CD4-positive, alpha-beta T cell (primary cell): ENCODE measurements at regions not wholly inside any gene's neighbourhood (a gene's known extent, or its start where the extent isn't known, plus 50 kb on each side); places are given as distances from the start of the nearest gene placed in this dataset.

Source experiments
- ATAC-seq: fragments of 200-7000 bp; cut with Tn5 transposase; one replicate; pipeline ENCODE4 v1.10.0; 2022; ENCODE audit warnings: mild to moderate bottlenecking; ENCODE audit not compliant: poor library complexity
- CTCF ChIA-PET: fragments of 350-600 bp; sonication (Branson Sonifier 250); formaldehyde crosslinking; loops from one replicate; lab custom pipeline; 2021; ENCODE audit warnings: antibody characterized with exemption, inconsistent platforms; lab: Charles Lee
- POLR2A ChIA-PET: fragments of 350-600 bp; sonication (Branson Sonifier 250); formaldehyde crosslinking; loops from one replicate; lab custom pipeline; 2021; ENCODE audit warnings: antibody characterized with exemption, inconsistent platforms; lab: Charles Lee
- DNase-seq, 14 experiments: peaks; one replicate each; pipeline ENCODE4 v3.0.0-alpha.2; 2013 to 2020; ENCODE audit warnings: mixed read lengths in 2 of 14
- H3K27ac ChIP-seq, 2 donors: one replicate each; pipeline versions ENCODE4 v1.5.1 to v1.7.0; 2013; ENCODE audit warnings: low read length in 2 of 2, low read depth in 1 of 2, mild to moderate bottlenecking in 1 of 2
- H3K27me3 ChIP-seq, 2 experiments: 1 replicate in 1 of 2; 2 replicates in 1 of 2; pipeline versions ENCODE4 v1.6.1 to v1.7.0; 2013; ENCODE audit warnings: low read length in 2 of 2, control low read depth in 1 of 2, mild to moderate bottlenecking in 1 of 2, moderate library complexity in 1 of 2; ENCODE audit not compliant: insufficient read depth in 2 of 2, control insufficient read depth in 1 of 2
- H3K36me3 ChIP-seq: one replicate; pipeline ENCODE4 v1.6.1; 2013; ENCODE audit warnings: low read length, control low read depth; ENCODE audit not compliant: insufficient read depth
- H3K4me1 ChIP-seq: one replicate; pipeline ENCODE4 v1.6.1; 2013; ENCODE audit warnings: low read length, control low read depth; ENCODE audit not compliant: insufficient read depth
- H3K4me3 ChIP-seq: one replicate; pipeline ENCODE4 v1.5.1; 2013; ENCODE audit warnings: mild to moderate bottlenecking, low read length, moderate library complexity
- H3K9me3 ChIP-seq, 2 experiments: 1 replicate in 1 of 2; 2 replicates in 1 of 2; pipeline versions ENCODE4 v1.6.1 to v1.7.0; 2013; ENCODE audit warnings: low read length in 2 of 2, mild to moderate bottlenecking in 2 of 2, control low read depth in 1 of 2, moderate library complexity in 1 of 2; ENCODE audit not compliant: control insufficient read depth in 1 of 2, insufficient read depth in 1 of 2
- H3K27ac Mint-ChIP-seq: one replicate; pipeline ENCODE4 v1.8.0; 2020; ENCODE audit warnings: mixed read lengths
- H3K27me3 Mint-ChIP-seq: one replicate; pipeline ENCODE4 v1.8.0; 2021; ENCODE audit warnings: mixed read lengths
- H3K36me3 Mint-ChIP-seq: one replicate; pipeline ENCODE4 v1.8.0; 2021; ENCODE audit warnings: low read depth, mixed read lengths
- H3K4me1 Mint-ChIP-seq: one replicate; pipeline ENCODE4 v1.8.0; 2021; ENCODE audit warnings: low read depth, mixed read lengths
- H3K4me3 Mint-ChIP-seq: one replicate; pipeline ENCODE4 v1.8.0; 2020; ENCODE audit warnings: mild to moderate bottlenecking, mixed read lengths
- H3K9me3 Mint-ChIP-seq: one replicate; pipeline ENCODE4 v1.8.0; 2020; ENCODE audit warnings: mixed read lengths
- CTCF ChIP-seq: fragments of 200-600 bp; IDR thresholded peaks from one replicate; pipeline ENCODE4 v1.8.0; 2022; ENCODE audit warnings: antibody characterized with exemption, mild to moderate bottlenecking
- intact Hi-C, 2 experiments: fragments of 100-400 bp; cut with DNase I in 1 of 2; cut with micrococcal nuclease in 1 of 2; formaldehyde crosslinking; loops; one replicate each; pipeline versions ENCODE4 v1.15.1 to v1.9.0; 2023 to 2025; cut with DNase I, micrococcal nuclease

GRCh38 chr1:217224201-217224600 is 406.7 kb downstream of the GPATCH2 start:
- POLR2A ChIA-PET, result no interaction called here
- peaks cover 6% of the 10 kb centered on the region for H3K9me3 Mint-ChIP-seq

GRCh38 chr1:217214551-217214950 is 416.3 kb downstream of the GPATCH2 start:
- no peak for DNase-seq
- POLR2A ChIA-PET, result no interaction called here

More at GRCh38 chr1:217224201-217224600, 406.7 kb downstream of the GPATCH2 start:
- Histone ChIP-seq H3K4me1 (no peaks in the 10 kb centered on the region), H3K36me3 (no peaks in the 10 kb centered on the region), H3K4me3 (no peak overlapping the region), H3K27me3 (no peaks in the 10 kb centered on the region), H3K9me3 (no peaks in the 10 kb centered on the region), H3K27ac (no peak overlapping the region)
- CTCF ChIA-PET, result no interaction called here
- no peaks in the 10 kb centered on the region for H3K27me3 Mint-ChIP-seq
- no peak for TF ChIP-seq CTCF
- H3K4me1 Mint-ChIP-seq, result no peaks in the 10 kb centered on the region
- H3K4me3 Mint-ChIP-seq, result no peak overlapping the region
- ATAC-seq (no peak), DNase-seq (no peak)
- no peak overlapping the region for H3K27ac Mint-ChIP-seq
- intact Hi-C loops, result no loop called here
- no peaks in the 10 kb centered on the region for H3K36me3 Mint-ChIP-seq

DNA sequence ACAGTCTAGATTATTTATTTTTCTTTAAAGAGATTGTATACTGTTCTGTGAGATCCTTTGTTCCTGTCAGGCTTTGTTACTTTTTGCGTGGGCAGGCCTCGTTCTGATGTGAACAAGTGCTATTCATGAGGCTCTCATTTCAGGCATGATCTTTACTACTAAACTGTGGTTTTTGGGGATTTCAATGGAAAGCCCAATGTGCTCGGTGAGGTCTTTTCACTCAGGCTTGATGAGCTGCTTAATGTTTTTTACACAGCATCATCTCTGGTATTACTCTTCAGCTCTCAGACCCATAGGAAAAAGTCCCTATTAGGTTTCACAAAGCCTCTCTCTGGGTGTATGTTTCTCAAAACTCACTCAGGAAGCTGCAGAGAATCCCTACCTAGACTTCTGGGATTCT is 419.4 kb downstream of the GPATCH2 start:
- Histone ChIP-seq H3K4me1 (no peaks in the 10 kb centered on the region), H3K27me3 (no peaks in the 10 kb centered on the region), H3K27ac (no peak overlapping the region), H3K36me3 (no peaks in the 10 kb centered on the region), H3K9me3 (peaks cover 0 to 7% of the 10 kb centered on the region in 2 experiments), H3K4me3 (no peak overlapping the region)
- H3K27ac Mint-ChIP-seq, result no peak overlapping the region
- H3K36me3 Mint-ChIP-seq, result no peaks in the 10 kb centered on the region
- no peak for TF ChIP-seq CTCF
- intact Hi-C loops, result no loop called here
- no peaks in the 10 kb centered on the region for H3K27me3 Mint-ChIP-seq
- H3K4me3 Mint-ChIP-seq, result no peak overlapping the region
- no peaks in the 10 kb centered on the region for H3K4me1 Mint-ChIP-seq
- no peak for ATAC-seq
- peaks cover 3% of the 10 kb centered on the region for H3K9me3 Mint-ChIP-seq
- no peak for DNase-seq
- ChIA-PET CTCF (no interaction called here), POLR2A (no interaction called here)

More at GRCh38 chr1:217214551-217214950, 416.3 kb downstream of the GPATCH2 start:
- TF ChIP-seq CTCF, result no peak
- Histone ChIP-seq H3K36me3 (no peaks in the 10 kb centered on the region), H3K27me3 (no peaks in the 10 kb centered on the region), H3K4me3 (no peak overlapping the region), H3K4me1 (no peaks in the 10 kb centered on the region), H3K27ac (no peak overlapping the region), H3K9me3 (no peaks in the 10 kb centered on the region)
- ATAC-seq, result no peak
- intact Hi-C loops, result no loop called here
- H3K36me3 Mint-ChIP-seq, result no peaks in the 10 kb centered on the region
- peaks cover 3% of the 10 kb centered on the region for H3K9me3 Mint-ChIP-seq
- H3K27me3 Mint-ChIP-seq, result no peaks in the 10 kb centered on the region
- CTCF ChIA-PET, result no interaction called here
- no peak overlapping the region for H3K27ac Mint-ChIP-seq
- no peaks in the 10 kb centered on the region for H3K4me1 Mint-ChIP-seq
- no peak overlapping the region for H3K4me3 Mint-ChIP-seq
